HG03432 (cell line): ENCODE measurements at regions not wholly inside any gene's neighbourhood (a gene's known extent, or its start where the extent isn't known, plus 50 kb on each side); places are given as distances from the start of the nearest gene placed in this dataset.
"Not testable (repeated sequence)": the region's sequence is repeated elsewhere in the genome, so short reads cannot be mapped to it uniquely, and the experiment has no call there.

Experiments
- ATAC-seq: cut with Tn5 transposase; IDR thresholded peaks from one replicate; pipeline ENCODE4 v1.9.1; 2021; ENCODE audit warnings: mild to moderate bottlenecking, moderate library complexity; ENCODE audit not compliant: unreplicated experiment

GRCh38 chr13:50539791-50540530, 303.5 kb downstream of the DLEU7 start:
- no peak for ATAC-seq

GRCh38 chr13:50543141-50543540, 300.4 kb downstream of the DLEU7 start:
- ATAC-seq, result no peak

GRCh38 chr13:50543782-50544181, 299.7 kb downstream of the DLEU7 start:
- no peak for ATAC-seq

- ATAC-seq, result no peak
Observed at GRCh38 chr13:50544211-50544610, 299.3 kb downstream of the DLEU7 start.

- ATAC-seq, result not testable (repeated sequence)
Observed at GRCh38 chr13:50547175-50547574, 296.3 kb downstream of the DLEU7 start.

GRCh38 chr13:50548586-50548985, 294.9 kb downstream of the DLEU7 start:
- ATAC-seq, result no peak

GRCh38 chr13:50549221-50549942, 294.1 kb downstream of the DLEU7 start:
- ATAC-seq, result no peak

GRCh38 chr13:50550151-50550550, 293.3 kb downstream of the DLEU7 start:
- ATAC-seq, result no peak

GRCh38 chr13:50552424-50552966, 291.0 kb downstream of the DLEU7 start:
- no peak for ATAC-seq

GRCh38 chr13:50561739-50562138, 281.8 kb downstream of the DLEU7 start:
- no peak for ATAC-seq

- ATAC-seq, result no peak
Observed at GRCh38 chr13:50566646-50567045, 276.8 kb downstream of the DLEU7 start.

- ATAC-seq, result no peak
Observed at GRCh38 chr13:50572129-50572528, 271.4 kb downstream of the DLEU7 start.

GRCh38 chr13:50573066-50573465, 270.4 kb downstream of the DLEU7 start:
- no peak for ATAC-seq

- no peak for ATAC-seq
Observed at GRCh38 chr13:50574731-50575130, 268.8 kb downstream of the DLEU7 start.

GRCh38 chr13:50575138-50575537, 268.4 kb downstream of the DLEU7 start:
- no peak for ATAC-seq

GRCh38 chr13:50576156-50576555, 267.3 kb downstream of the DLEU7 start:
- ATAC-seq, result no peak

- no peak for ATAC-seq
Observed at GRCh38 chr13:50577806-50578205, 265.7 kb downstream of the DLEU7 start.

- no peak for ATAC-seq
Observed at GRCh38 chr13:50580684-50581305, 262.7 kb downstream of the DLEU7 start.

GRCh38 chr13:50581586-50582196, 261.8 kb downstream of the DLEU7 start:
- ATAC-seq, result no peak

GRCh38 chr13:50584856-50585580, 258.5 kb downstream of the DLEU7 start:
- ATAC-seq, result no peak
